ENCODE measurements at regions not wholly inside any gene's neighbourhood (a gene's known extent, or its start where the extent isn't known, plus 50 kb on each side); places are given as distances from the start of the nearest gene placed in this dataset.
A peak's percentile ranks its signal among the peaks of the same experiment; 100 is the strongest.

- Histone ChIP-seq H3F3A (replicated peaks; ENCODE audit: low read depth) (no peaks in the 10 kb centered on the region), H3K27ac (ENCODE audit: low read depth) (no peak overlapping the region), H3K4me1 (ENCODE audit: insufficient read depth) (no peaks in the 10 kb centered on the region), H3K36me3 (ENCODE audit: insufficient read depth) (no peaks in the 10 kb centered on the region), H3K9me2 (ENCODE audit: insufficient read depth) (no peaks in the 10 kb centered on the region), H3K27me3 (ENCODE audit: insufficient read depth) (no peaks in the 10 kb centered on the region), H2AFZ (no peak overlapping the region), H3K4me2 (no peak overlapping the region), H3K79me2 (replicated peaks; ENCODE audit: insufficient read depth) (no peaks in the 10 kb centered on the region), H3K4me3 (no peak overlapping the region), H4K20me1 (replicated peaks; ENCODE audit: insufficient read depth) (no peaks in the 10 kb centered on the region)
- DNase-seq (ENCODE audit: low spot score) (no peak), ATAC-seq (no peak)
- Mint-ChIP-seq H3K27me3 (ENCODE audit: insufficient read depth, low read depth, poor library complexity) (no peaks in the 10 kb centered on the region), H3K4me1 (no peaks in the 10 kb centered on the region), H3K9me3 (no peaks in the 10 kb centered on the region), H3K4me3 (no peak overlapping the region), H3K27ac (no peak overlapping the region), H3K36me3 (ENCODE audit: low read depth) (no peaks in the 10 kb centered on the region)
- no peak for TF ChIP-seq JUNB (IDR thresholded peaks at IDR 0.05; ENCODE audit: unreplicated experiment)
- TF ChIP-seq, protein P1, sequence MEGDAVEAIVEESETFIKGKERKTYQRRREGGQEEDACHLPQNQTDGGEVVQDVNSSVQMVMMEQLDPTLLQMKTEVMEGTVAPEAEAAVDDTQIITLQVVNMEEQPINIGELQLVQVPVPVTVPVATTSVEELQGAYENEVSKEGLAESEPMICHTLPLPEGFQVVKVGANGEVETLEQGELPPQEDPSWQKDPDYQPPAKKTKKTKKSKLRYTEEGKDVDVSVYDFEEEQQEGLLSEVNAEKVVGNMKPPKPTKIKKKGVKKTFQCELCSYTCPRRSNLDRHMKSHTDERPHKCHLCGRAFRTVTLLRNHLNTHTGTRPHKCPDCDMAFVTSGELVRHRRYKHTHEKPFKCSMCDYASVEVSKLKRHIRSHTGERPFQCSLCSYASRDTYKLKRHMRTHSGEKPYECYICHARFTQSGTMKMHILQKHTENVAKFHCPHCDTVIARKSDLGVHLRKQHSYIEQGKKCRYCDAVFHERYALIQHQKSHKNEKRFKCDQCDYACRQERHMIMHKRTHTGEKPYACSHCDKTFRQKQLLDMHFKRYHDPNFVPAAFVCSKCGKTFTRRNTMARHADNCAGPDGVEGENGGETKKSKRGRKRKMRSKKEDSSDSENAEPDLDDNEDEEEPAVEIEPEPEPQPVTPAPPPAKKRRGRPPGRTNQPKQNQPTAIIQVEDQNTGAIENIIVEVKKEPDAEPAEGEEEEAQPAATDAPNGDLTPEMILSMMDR (conservative IDR thresholded peaks at IDR 0.05; ENCODE audit: low read depth in 2 of 2): no peak
These were observed 118.2 kb upstream of the MPDZ start for GRCh38 chr9:13397661-13398060.

- peaks cover 4% of the 10 kb centered on the region; the same call in 2 of the 3 replicates for H3K36me3 Mint-ChIP-seq (ENCODE audit: low read depth)
- Histone ChIP-seq H3K4me3 (no peak overlapping the region), H3K79me2 (replicated peaks; ENCODE audit: insufficient read depth) (no peaks in the 10 kb centered on the region), H3K27me3 (ENCODE audit: insufficient read depth) (no peaks in the 10 kb centered on the region), H3K9me2 (ENCODE audit: insufficient read depth) (no peaks in the 10 kb centered on the region), H3K4me1 (ENCODE audit: insufficient read depth) (no peaks in the 10 kb centered on the region), H2AFZ (no peak overlapping the region), H3F3A (replicated peaks; ENCODE audit: low read depth) (no peaks in the 10 kb centered on the region), H3K36me3 (ENCODE audit: insufficient read depth) (no peaks in the 10 kb centered on the region), H4K20me1 (replicated peaks; ENCODE audit: insufficient read depth) (no peaks in the 10 kb centered on the region), H3K4me2 (no peak overlapping the region), H3K27ac (ENCODE audit: low read depth) (no peak overlapping the region)
- H3K9me3 Mint-ChIP-seq: peaks cover 4% of the 10 kb centered on the region; the same call in 1 of the 3 replicates
- H3K4me1 Mint-ChIP-seq: no peaks in the 10 kb centered on the region
- DNase-seq (ENCODE audit: low spot score): no peak
- no peak overlapping the region for H3K27ac Mint-ChIP-seq
- H3K4me3 Mint-ChIP-seq: no peak overlapping the region
- H3K27me3 Mint-ChIP-seq (ENCODE audit: insufficient read depth, low read depth, poor library complexity): no peaks in the 10 kb centered on the region
- ATAC-seq: no peak
- TF ChIP-seq JUNB (IDR thresholded peaks at IDR 0.05; ENCODE audit: unreplicated experiment) (no peak), POLR2AphosphoS5 (IDR thresholded peaks at IDR 0.05; ENCODE audit: low read depth) (no peak), EZH2phosphoT487 (IDR thresholded peaks at IDR 0.05; ENCODE audit: unreplicated experiment) (no peak), CREB1 (CRISPR knock-in tag; IDR thresholded peaks at IDR 0.05; ENCODE audit: low read depth) (no peak)
These were observed 117.7 kb upstream of the MPDZ start for GRCh38 chr9:13397220-13397619.

GRCh38 chr9:13396418-13396817 is 116.9 kb upstream of the MPDZ start:
- no peak for DNase-seq (ENCODE audit: low spot score)
- peaks cover 11% of the 10 kb centered on the region; the same call in 2 of the 3 replicates for H3K9me3 Mint-ChIP-seq
- H3K27me3 ChIP-seq (ENCODE audit: insufficient read depth): no peaks in the 10 kb centered on the region
- H3K4me1 Mint-ChIP-seq: no peaks in the 10 kb centered on the region
- no peaks in the 10 kb centered on the region for H3K27me3 Mint-ChIP-seq (ENCODE audit: insufficient read depth, low read depth, poor library complexity)
- H3K36me3 Mint-ChIP-seq (ENCODE audit: low read depth): peaks cover 6% of the 10 kb centered on the region; the same call in 2 of the 3 replicates
- H3K4me1 ChIP-seq (ENCODE audit: insufficient read depth): no peaks in the 10 kb centered on the region
- no peaks in the 10 kb centered on the region for H4K20me1 ChIP-seq (replicated peaks; ENCODE audit: insufficient read depth)
- H3K36me3 ChIP-seq (ENCODE audit: insufficient read depth): no peaks in the 10 kb centered on the region
- H3K27ac Mint-ChIP-seq: no peak overlapping the region
- ATAC-seq: no peak
- no peak overlapping the region for H3K27ac ChIP-seq (ENCODE audit: low read depth)
- H3K79me2 ChIP-seq (replicated peaks; ENCODE audit: insufficient read depth): no peaks in the 10 kb centered on the region
- H3K9me2 ChIP-seq (ENCODE audit: insufficient read depth): no peaks in the 10 kb centered on the region
- H3K4me3 Mint-ChIP-seq: no peak overlapping the region
- no peaks in the 10 kb centered on the region for H3F3A ChIP-seq (replicated peaks; ENCODE audit: low read depth)
- no peak overlapping the region for H3K4me3 ChIP-seq
- peak overlapping the region; percentile 23; the same call in 1 of the 2 replicates for H2AFZ ChIP-seq
- H3K4me2 ChIP-seq: no peak overlapping the region
- TF ChIP-seq ZNF114 (CRISPR knock-in tag; IDR thresholded peaks at IDR 0.05): no peak
- TF ChIP-seq, protein P2, sequence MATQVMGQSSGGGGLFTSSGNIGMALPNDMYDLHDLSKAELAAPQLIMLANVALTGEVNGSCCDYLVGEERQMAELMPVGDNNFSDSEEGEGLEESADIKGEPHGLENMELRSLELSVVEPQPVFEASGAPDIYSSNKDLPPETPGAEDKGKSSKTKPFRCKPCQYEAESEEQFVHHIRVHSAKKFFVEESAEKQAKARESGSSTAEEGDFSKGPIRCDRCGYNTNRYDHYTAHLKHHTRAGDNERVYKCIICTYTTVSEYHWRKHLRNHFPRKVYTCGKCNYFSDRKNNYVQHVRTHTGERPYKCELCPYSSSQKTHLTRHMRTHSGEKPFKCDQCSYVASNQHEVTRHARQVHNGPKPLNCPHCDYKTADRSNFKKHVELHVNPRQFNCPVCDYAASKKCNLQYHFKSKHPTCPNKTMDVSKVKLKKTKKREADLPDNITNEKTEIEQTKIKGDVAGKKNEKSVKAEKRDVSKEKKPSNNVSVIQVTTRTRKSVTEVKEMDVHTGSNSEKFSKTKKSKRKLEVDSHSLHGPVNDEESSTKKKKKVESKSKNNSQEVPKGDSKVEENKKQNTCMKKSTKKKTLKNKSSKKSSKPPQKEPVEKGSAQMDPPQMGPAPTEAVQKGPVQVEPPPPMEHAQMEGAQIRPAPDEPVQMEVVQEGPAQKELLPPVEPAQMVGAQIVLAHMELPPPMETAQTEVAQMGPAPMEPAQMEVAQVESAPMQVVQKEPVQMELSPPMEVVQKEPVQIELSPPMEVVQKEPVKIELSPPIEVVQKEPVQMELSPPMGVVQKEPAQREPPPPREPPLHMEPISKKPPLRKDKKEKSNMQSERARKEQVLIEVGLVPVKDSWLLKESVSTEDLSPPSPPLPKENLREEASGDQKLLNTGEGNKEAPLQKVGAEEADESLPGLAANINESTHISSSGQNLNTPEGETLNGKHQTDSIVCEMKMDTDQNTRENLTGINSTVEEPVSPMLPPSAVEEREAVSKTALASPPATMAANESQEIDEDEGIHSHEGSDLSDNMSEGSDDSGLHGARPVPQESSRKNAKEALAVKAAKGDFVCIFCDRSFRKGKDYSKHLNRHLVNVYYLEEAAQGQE (IDR thresholded peaks at IDR 0.05; ENCODE audit: unreplicated experiment): no peak

All from GM23338 (cell line).